MV-4-11 (cell line): ENCODE measurements at regions not wholly inside any gene's neighbourhood (a gene's known extent, or its start where the extent isn't known, plus 50 kb on each side); places are given as distances from the start of the nearest gene placed in this dataset.
"Not testable (repeated sequence)": the region's sequence is repeated elsewhere in the genome, so short reads cannot be mapped to it uniquely, and the experiment has no call there.

Experiments used
- DNase-seq: peaks from one replicate; lab custom pipeline; 2025; lab: John Stamatoyannopoulos, UW

- peak; percentile 35 for DNase-seq
Measured at GRCh38 chr12:127133675-127134335, 1133.2 kb upstream of the TMEM132C start.

GRCh38 chr12:127140864-127141484, 1126.0 kb upstream of the TMEM132C start:
- DNase-seq: not testable (repeated sequence)

GRCh38 chr12:127143020-127143419, 1124.0 kb upstream of the TMEM132C start:
- peak; percentile 29 for DNase-seq

GRCh38 chr12:127144770-127145169, 1122.2 kb upstream of the TMEM132C start:
- DNase-seq: no peak

GRCh38 chr12:127145241-127145928, 1121.6 kb upstream of the TMEM132C start:
- DNase-seq: no peak

GRCh38 chr12:127145929-127146789, 1120.8 kb upstream of the TMEM132C start:
- DNase-seq: no peak

GRCh38 chr12:127146991-127147718, 1119.8 kb upstream of the TMEM132C start:
- DNase-seq: no peak

- no peak for DNase-seq
Measured at GRCh38 chr12:127147724-127148123, 1119.2 kb upstream of the TMEM132C start.

GRCh38 chr12:127148318-127148717, 1118.7 kb upstream of the TMEM132C start:
- DNase-seq: no peak

- peak; percentile 75 for DNase-seq
Measured at GRCh38 chr12:127149226-127149964, 1117.6 kb upstream of the TMEM132C start.

GRCh38 chr12:127150028-127150427, 1116.9 kb upstream of the TMEM132C start:
- peak; percentile 79 for DNase-seq

GRCh38 chr12:127150479-127150878, 1116.5 kb upstream of the TMEM132C start:
- DNase-seq: peak; percentile 26

GRCh38 chr12:127150956-127151355, 1116.0 kb upstream of the TMEM132C start:
- no peak for DNase-seq

GRCh38 chr12:127153996-127154395, 1113.0 kb upstream of the TMEM132C start:
- no peak for DNase-seq

- not testable (repeated sequence) for DNase-seq
Measured at GRCh38 chr12:127154830-127155229, 1112.1 kb upstream of the TMEM132C start.

- DNase-seq: not testable (repeated sequence)
Measured at GRCh38 chr12:127155935-127156619, 1110.9 kb upstream of the TMEM132C start.

GRCh38 chr12:127157501-127158366, 1109.2 kb upstream of the TMEM132C start:
- DNase-seq: not testable (repeated sequence)

- DNase-seq: peak; percentile 49
Measured at GRCh38 chr12:127158385-127159061, 1108.4 kb upstream of the TMEM132C start.

- no peak for DNase-seq
Measured at GRCh38 chr12:127161466-127161865, 1105.5 kb upstream of the TMEM132C start.
